ENCODE measurements at regions not wholly inside any gene's neighbourhood (a gene's known extent, or its start where the extent isn't known, plus 50 kb on each side); places are given as distances from the start of the nearest gene placed in this dataset.

DNA sequence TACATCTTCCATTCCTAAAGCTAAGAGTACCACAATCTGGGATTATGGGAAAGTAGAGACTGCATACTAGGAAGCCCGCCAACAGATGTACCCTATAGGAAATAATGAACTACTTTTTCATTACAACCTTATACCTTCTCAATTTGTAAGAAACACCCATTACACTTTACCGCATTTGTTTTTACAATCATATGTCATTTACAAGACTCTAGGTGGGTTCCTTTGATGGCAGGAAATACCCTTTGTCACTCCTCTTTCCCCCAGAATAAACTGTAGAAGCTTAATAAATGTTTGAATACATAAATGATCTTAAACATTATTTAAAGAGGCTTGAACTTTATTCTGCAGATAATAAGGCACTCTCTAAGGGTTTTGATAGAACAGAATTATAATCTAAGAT lies 150.1 kb upstream of the TGFBR2 start:
- Mint-ChIP-seq H3K27ac (ENCODE audit: unreplicated experiment) (no peak overlapping the region), H3K9me3 (ENCODE audit: low read depth) (peaks cover 16% of the 10 kb centered on the region), H3K27me3 (ENCODE audit: low read depth) (no peaks in the 10 kb centered on the region), H3K4me1 (ENCODE audit: low read depth) (peaks cover 14% of the 10 kb centered on the region), H3K36me3 (ENCODE audit: low read depth) (peaks cover 6% of the 10 kb centered on the region), H3K4me3 (ENCODE audit: unreplicated experiment) (no peak overlapping the region)
- TF ChIP-seq, protein P1, sequence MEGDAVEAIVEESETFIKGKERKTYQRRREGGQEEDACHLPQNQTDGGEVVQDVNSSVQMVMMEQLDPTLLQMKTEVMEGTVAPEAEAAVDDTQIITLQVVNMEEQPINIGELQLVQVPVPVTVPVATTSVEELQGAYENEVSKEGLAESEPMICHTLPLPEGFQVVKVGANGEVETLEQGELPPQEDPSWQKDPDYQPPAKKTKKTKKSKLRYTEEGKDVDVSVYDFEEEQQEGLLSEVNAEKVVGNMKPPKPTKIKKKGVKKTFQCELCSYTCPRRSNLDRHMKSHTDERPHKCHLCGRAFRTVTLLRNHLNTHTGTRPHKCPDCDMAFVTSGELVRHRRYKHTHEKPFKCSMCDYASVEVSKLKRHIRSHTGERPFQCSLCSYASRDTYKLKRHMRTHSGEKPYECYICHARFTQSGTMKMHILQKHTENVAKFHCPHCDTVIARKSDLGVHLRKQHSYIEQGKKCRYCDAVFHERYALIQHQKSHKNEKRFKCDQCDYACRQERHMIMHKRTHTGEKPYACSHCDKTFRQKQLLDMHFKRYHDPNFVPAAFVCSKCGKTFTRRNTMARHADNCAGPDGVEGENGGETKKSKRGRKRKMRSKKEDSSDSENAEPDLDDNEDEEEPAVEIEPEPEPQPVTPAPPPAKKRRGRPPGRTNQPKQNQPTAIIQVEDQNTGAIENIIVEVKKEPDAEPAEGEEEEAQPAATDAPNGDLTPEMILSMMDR (IDR thresholded peaks at IDR 0.05), result no peak
- no peak for DNase-seq (ENCODE audit: low spot score)

DNA sequence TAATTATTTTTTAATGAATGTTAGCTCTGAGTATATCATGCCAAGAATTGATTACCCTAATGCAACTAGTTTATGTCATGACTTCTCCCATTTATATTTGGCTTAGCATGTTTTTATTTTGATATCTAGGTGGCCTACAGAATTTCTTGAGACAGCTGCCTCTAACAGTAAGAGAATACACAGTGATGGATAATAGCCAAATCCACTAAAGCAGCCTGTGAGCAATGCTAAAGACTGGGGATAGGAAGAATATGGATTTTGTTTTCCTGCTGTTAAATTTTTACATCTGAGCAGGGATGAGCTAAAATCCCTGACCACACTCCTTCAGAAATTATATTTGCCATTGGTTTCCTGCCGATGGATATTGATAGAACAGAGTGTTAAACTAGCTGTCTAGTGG lies 149.3 kb upstream of the TGFBR2 start:
- no peaks in the 10 kb centered on the region for H3K27me3 Mint-ChIP-seq (ENCODE audit: low read depth)
- peaks cover 14% of the 10 kb centered on the region for H3K9me3 Mint-ChIP-seq (ENCODE audit: low read depth)

DNA sequence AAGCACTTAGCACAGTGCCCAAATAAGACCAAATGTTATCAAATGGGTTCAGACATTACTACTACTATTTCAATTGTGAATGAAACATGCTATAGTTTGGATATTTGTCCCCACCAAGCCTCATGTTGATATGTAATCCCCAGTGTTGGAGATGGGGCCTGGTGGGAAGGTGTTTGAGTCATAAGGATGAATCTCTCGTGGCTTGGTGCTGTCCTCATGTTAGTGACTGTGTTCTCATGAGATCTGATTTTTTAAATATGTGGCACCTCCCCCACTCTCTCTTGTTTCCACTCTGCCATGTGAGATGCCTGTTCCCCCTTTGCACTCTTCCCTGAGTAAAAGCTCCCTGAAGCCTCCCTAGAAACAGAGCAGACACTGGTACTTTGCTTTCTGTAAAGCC lies 148.7 kb upstream of the TGFBR2 start:
- DNase-seq (ENCODE audit: low spot score), result no peak
- Mint-ChIP-seq H3K27ac (ENCODE audit: unreplicated experiment) (no peak overlapping the region), H3K36me3 (ENCODE audit: low read depth) (peaks cover 3% of the 10 kb centered on the region), H3K4me3 (ENCODE audit: unreplicated experiment) (no peak overlapping the region), H3K4me1 (ENCODE audit: low read depth) (peaks cover 12% of the 10 kb centered on the region), H3K9me3 (ENCODE audit: low read depth) (peaks cover 8% of the 10 kb centered on the region), H3K27me3 (ENCODE audit: low read depth) (no peaks in the 10 kb centered on the region)
- TF ChIP-seq, protein P1 (IDR thresholded peaks at IDR 0.05), result no peak

More for the DNA sequence above, 149.3 kb upstream of the TGFBR2 start:
- Mint-ChIP-seq H3K27ac (ENCODE audit: unreplicated experiment) (no peak overlapping the region), H3K36me3 (ENCODE audit: low read depth) (peaks cover 6% of the 10 kb centered on the region), H3K4me3 (ENCODE audit: unreplicated experiment) (no peak overlapping the region), H3K4me1 (ENCODE audit: low read depth) (peaks cover 14% of the 10 kb centered on the region)
- TF ChIP-seq, protein P1 (IDR thresholded peaks at IDR 0.05), result no peak
- DNase-seq (ENCODE audit: low spot score), result no peak

DNA sequence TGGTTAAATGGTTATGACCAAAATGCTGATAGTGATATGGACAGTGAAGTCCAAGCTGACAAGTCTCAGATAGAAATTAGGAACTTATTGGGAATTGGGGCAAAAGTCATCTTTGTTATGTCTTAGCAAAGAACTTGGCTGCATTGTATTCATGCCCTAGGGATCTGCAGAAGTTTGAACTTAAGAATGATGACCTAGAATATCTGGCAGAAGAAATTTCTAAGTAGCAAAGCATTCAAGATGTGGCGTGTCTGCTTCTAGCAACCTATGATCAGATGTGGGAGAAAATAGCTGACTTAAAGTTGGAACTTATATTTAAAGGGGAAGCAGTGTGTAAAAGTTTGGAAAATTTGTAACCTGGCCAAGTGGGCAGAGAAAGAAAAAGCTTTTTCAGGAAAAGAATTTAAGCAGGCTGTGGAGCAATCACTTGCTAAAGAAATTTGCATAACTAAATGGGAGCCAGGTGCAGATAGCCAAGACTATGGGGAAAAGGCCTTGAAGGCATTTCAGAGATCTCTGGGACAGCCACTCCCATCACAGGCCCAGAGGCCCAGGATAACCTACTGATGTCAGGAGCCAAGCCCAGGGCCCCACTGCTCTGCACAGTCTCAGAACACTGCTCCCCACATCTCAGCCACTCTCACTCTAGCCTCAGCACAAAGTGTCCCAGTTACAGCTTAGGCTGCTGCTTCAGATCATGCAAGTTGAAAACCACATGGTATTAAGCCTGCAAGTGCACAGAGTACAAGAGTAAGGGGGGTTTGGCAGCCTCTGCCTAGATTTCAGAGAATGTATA lies 147.8 kb upstream of the TGFBR2 start:
- peaks cover 6% of the 10 kb centered on the region for H3K9me3 Mint-ChIP-seq (ENCODE audit: low read depth)
- no peak overlapping the region for H3K27ac Mint-ChIP-seq (ENCODE audit: unreplicated experiment)
- H3K4me1 Mint-ChIP-seq (ENCODE audit: low read depth), result peaks cover 4% of the 10 kb centered on the region
- H3K36me3 Mint-ChIP-seq (ENCODE audit: low read depth), result peaks cover 2% of the 10 kb centered on the region
- TF ChIP-seq, protein P1 (IDR thresholded peaks at IDR 0.05), result no peak
- no peak overlapping the region for H3K4me3 Mint-ChIP-seq (ENCODE audit: unreplicated experiment)
- no peaks in the 10 kb centered on the region for H3K27me3 Mint-ChIP-seq (ENCODE audit: low read depth)
- no peak for DNase-seq (ENCODE audit: low spot score)

DNA sequence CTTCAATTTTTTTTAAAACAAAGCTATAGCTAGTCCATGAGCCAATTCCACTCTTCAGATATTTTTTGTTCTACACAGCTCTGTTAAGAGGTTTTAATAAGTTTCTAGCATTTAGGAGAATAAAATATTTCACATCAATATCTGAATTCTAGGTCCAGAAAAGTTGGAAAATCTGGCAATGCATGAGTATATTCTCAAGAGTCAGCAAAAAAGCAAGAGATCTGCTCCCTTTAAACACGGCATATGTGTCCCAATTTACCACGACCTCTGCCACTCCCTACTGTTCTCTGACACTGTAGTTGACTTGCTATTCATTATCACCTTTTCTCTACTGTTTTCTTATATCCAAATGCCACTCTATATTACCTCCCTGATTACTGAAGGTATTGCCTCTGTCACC lies 145.1 kb upstream of the TGFBR2 start:
- no peak overlapping the region for H3K27ac Mint-ChIP-seq (ENCODE audit: unreplicated experiment)
- H3K4me1 Mint-ChIP-seq (ENCODE audit: low read depth), result no peaks in the 10 kb centered on the region
- TF ChIP-seq, protein P1 (IDR thresholded peaks at IDR 0.05), result no peak
- H3K9me3 Mint-ChIP-seq (ENCODE audit: low read depth), result peaks cover 14% of the 10 kb centered on the region
- no peak for DNase-seq (ENCODE audit: low spot score)
- peaks cover 5% of the 10 kb centered on the region for H3K36me3 Mint-ChIP-seq (ENCODE audit: low read depth)
- H3K27me3 Mint-ChIP-seq (ENCODE audit: low read depth), result no peaks in the 10 kb centered on the region
- no peak overlapping the region for H3K4me3 Mint-ChIP-seq (ENCODE audit: unreplicated experiment)
